PFSK-1 (cell line): ENCODE measurements at regions not wholly inside any gene's neighbourhood (a gene's known extent, or its start where the extent isn't known, plus 50 kb on each side); places are given as distances from the start of the nearest gene placed in this dataset.

Experiments used
- POLR2AphosphoS5 ChIP-seq: IDR thresholded peaks from 2 replicates; pipeline ENCODE4 v1.6.1; 2012; ENCODE audit warnings: low read depth, mild to moderate bottlenecking, control low read depth, low read length, moderate library complexity
- SIN3A ChIP-seq: IDR thresholded peaks from 2 replicates; pipeline ENCODE4 v1.6.1; 2012; ENCODE audit warnings: mild to moderate bottlenecking, low read length, moderate library complexity, borderline replicate concordance; ENCODE audit not compliant: insufficient read depth
- TAF1 ChIP-seq: IDR thresholded peaks from 2 replicates; pipeline ENCODE4 v1.6.1; 2012; ENCODE audit warnings: low read length, control low read depth, borderline replicate concordance; ENCODE audit not compliant: insufficient read depth

- TF ChIP-seq TAF1 (no peak), POLR2AphosphoS5 (no peak), SIN3A (no peak)
Measured at GRCh38 chr1:37174876-37175275, 140.6 kb upstream of the GRIK3 start.
